ENCODE measurements at regions not wholly inside any gene's neighbourhood (a gene's known extent, or its start where the extent isn't known, plus 50 kb on each side); places are given as distances from the start of the nearest gene placed in this dataset.

DNA sequence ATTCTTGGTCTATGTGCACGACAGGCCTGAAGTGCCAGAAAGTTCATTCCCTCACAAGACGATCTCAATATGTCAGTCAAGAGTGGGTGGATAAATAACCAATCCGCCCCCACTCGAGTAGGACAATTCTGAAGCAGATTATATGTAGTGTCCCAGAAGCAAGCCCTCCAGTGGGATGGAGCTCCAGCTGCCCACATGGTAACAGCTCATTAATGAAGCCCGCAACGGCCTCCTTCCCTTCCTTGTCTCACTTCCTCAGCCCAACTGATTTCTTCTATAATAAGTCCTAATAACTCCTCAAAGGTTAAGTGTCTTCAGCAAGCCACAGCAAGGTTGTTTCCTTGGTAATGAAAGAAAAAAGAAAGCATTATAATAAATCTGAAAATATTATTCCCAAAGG, 82.1 kb upstream of the F13A1 start:
- no peak for TF ChIP-seq CTCF (IDR thresholded peaks at IDR 0.05)
- TF ChIP-seq EZH2 (IDR thresholded peaks at IDR 0.05; ENCODE audit: borderline replicate concordance, insufficient read depth, low read depth, low read length, poor library complexity, severe bottlenecking) = no peak
- peaks cover 31% of the 10 kb centered on the region for H3K27me3 Mint-ChIP-seq
- POLR2A ChIA-PET = no interaction called here
- no peaks in the 10 kb centered on the region for H3K79me2 ChIP-seq (ENCODE audit: control insufficient read depth, insufficient read depth, low read length)
- no peaks in the 10 kb centered on the region for H4K20me1 ChIP-seq (ENCODE audit: control insufficient read depth, insufficient read depth, low read length, poor library complexity, severe bottlenecking)
- CTCF ChIA-PET = no interaction called here
- no peak overlapping the region for H3K27ac Mint-ChIP-seq
- intact Hi-C loops (cut with micrococcal nuclease) = no loop called here
- H3K9me3 ChIP-seq (ENCODE audit: control extremely low read depth in 1 of 3, control insufficient read depth in 2 of 3, insufficient read depth in 1 of 3, low read length in 2 of 3) = no peaks in the 10 kb centered on the region
- no peak overlapping the region for H3K27ac ChIP-seq (ENCODE audit: low read length in 2 of 2)
- no peaks in the 10 kb centered on the region for H3K9me3 Mint-ChIP-seq (ENCODE audit: insufficient read depth)
- DNase-seq = no peak
- H3K4me1 ChIP-seq (ENCODE audit: control insufficient read depth in 2 of 2, insufficient read depth in 2 of 2, low read length in 2 of 2) = peaks cover 17 to 20% of the 10 kb centered on the region in 2 donors
- no peaks in the 10 kb centered on the region for H3K36me3 ChIP-seq (replicated peaks in 1 of 2; ENCODE audit: control extremely low read depth in 1 of 2, control insufficient read depth in 1 of 2, extremely low read depth in 1 of 2, insufficient read depth in 2 of 2, low read length in 1 of 2)
- no peak for ATAC-seq (ENCODE audit: low read depth)
- 100% methylated on average over 2 of the region's 6 CpGs for WGBS (ENCODE audit: insufficient coverage)
- no peak overlapping the region for H3K4me3 ChIP-seq (ENCODE audit: control extremely low read depth in 1 of 5, extremely low read depth in 1 of 5, insufficient read depth in 1 of 5, low read depth in 2 of 5, low read length in 4 of 5)
- H3K4me1 Mint-ChIP-seq = peaks cover 2% of the 10 kb centered on the region
- peaks cover 0 to 26% (median 19%) of the 10 kb centered on the region in 4 experiments for H3K27me3 ChIP-seq (replicated peaks in 1 of 4; ENCODE audit: control extremely low read depth in 1 of 4, control insufficient read depth in 3 of 4, insufficient read depth in 4 of 4, low read length in 3 of 4)
- no peak overlapping the region for H3K4me2 ChIP-seq (replicated peaks; ENCODE audit: low read depth, low read length, poor library complexity, severe bottlenecking)
- no peak overlapping the region for H2AFZ ChIP-seq (ENCODE audit: insufficient read depth, low read depth, low read length, poor library complexity, severe bottlenecking)
- no peak overlapping the region for H3K9ac ChIP-seq (ENCODE audit: low read length)
- no peak overlapping the region for H3K4me3 Mint-ChIP-seq

GRCh38 chr6:6405031-6405430, 84.6 kb upstream of the F13A1 start:
- H3K4me2 ChIP-seq (replicated peaks; ENCODE audit: low read depth, low read length, poor library complexity, severe bottlenecking) = no peak overlapping the region
- WGBS (ENCODE audit: insufficient coverage) = no CpG with 5 or more reads among the region's 2 CpGs
- DNase-seq = no peak
- Mint-ChIP-seq H3K27ac (no peak overlapping the region), H3K27me3 (peaks cover 32% of the 10 kb centered on the region), H3K4me1 (peaks cover 4% of the 10 kb centered on the region), H3K4me3 (no peak overlapping the region), H3K9me3 (ENCODE audit: insufficient read depth) (no peaks in the 10 kb centered on the region)
- H3K4me1 ChIP-seq (ENCODE audit: control insufficient read depth in 2 of 2, insufficient read depth in 2 of 2, low read length in 2 of 2) = peaks cover 24 to 25% of the 10 kb centered on the region in 2 donors
- H3K4me3 ChIP-seq (ENCODE audit: control extremely low read depth in 1 of 5, extremely low read depth in 1 of 5, insufficient read depth in 1 of 5, low read depth in 2 of 5, low read length in 4 of 5) = no peak overlapping the region
- intact Hi-C loops (cut with micrococcal nuclease) = no loop called here
- no peaks in the 10 kb centered on the region for H3K79me2 ChIP-seq (ENCODE audit: control insufficient read depth, insufficient read depth, low read length)
- H3K36me3 ChIP-seq (replicated peaks in 1 of 2; ENCODE audit: control extremely low read depth in 1 of 2, control insufficient read depth in 1 of 2, extremely low read depth in 1 of 2, insufficient read depth in 2 of 2, low read length in 1 of 2) = no peaks in the 10 kb centered on the region
- H4K20me1 ChIP-seq (ENCODE audit: control insufficient read depth, insufficient read depth, low read length, poor library complexity, severe bottlenecking) = no peaks in the 10 kb centered on the region
- H3K9ac ChIP-seq (ENCODE audit: low read length) = no peak overlapping the region
- peaks cover 0 to 30% (median 26%) of the 10 kb centered on the region in 4 experiments for H3K27me3 ChIP-seq (replicated peaks in 1 of 4; ENCODE audit: control extremely low read depth in 1 of 4, control insufficient read depth in 3 of 4, insufficient read depth in 4 of 4, low read length in 3 of 4)
- no peak overlapping the region for H3K27ac ChIP-seq (ENCODE audit: low read length in 2 of 2)
- no peak for ATAC-seq (ENCODE audit: low read depth)
- TF ChIP-seq CTCF (IDR thresholded peaks at IDR 0.05) = no peak
- no peak for TF ChIP-seq EZH2 (IDR thresholded peaks at IDR 0.05; ENCODE audit: borderline replicate concordance, insufficient read depth, low read depth, low read length, poor library complexity, severe bottlenecking)
- ChIA-PET CTCF (no interaction called here), POLR2A (interaction anchor here (0.7 kb wide), 1 partner anchor 1143 kb away, joined by 4 read pairs; no protein-coding TSS in a partner anchor)
- H3K9me3 ChIP-seq (ENCODE audit: control extremely low read depth in 1 of 3, control insufficient read depth in 2 of 3, insufficient read depth in 1 of 3, low read length in 2 of 3) = no peaks in the 10 kb centered on the region
- H2AFZ ChIP-seq (ENCODE audit: insufficient read depth, low read depth, low read length, poor library complexity, severe bottlenecking) = no peak overlapping the region
